ENCODE measurements at regions not wholly inside any gene's neighbourhood (a gene's known extent, or its start where the extent isn't known, plus 50 kb on each side); places are given as distances from the start of the nearest gene placed in this dataset.

GRCh38 chr13:78136966-78137365, 218.3 kb upstream of the EDNRB start:
- H3K9me3 Mint-ChIP-seq = no peaks in the 10 kb centered on the region
- H3K27ac Mint-ChIP-seq = no peak overlapping the region
- no peak for TF ChIP-seq CTCF (IDR thresholded peaks at IDR 0.05; ENCODE audit: unreplicated experiment in 3 of 3)
- H3K36me3 Mint-ChIP-seq (ENCODE audit: low read depth) = no peaks in the 10 kb centered on the region
- no peak overlapping the region for H3K4me3 Mint-ChIP-seq
- peaks cover 6% of the 10 kb centered on the region for H3K4me1 Mint-ChIP-seq
- H3K27me3 Mint-ChIP-seq (ENCODE audit: low read depth) = peaks cover 7% of the 10 kb centered on the region

GRCh38 chr13:78133511-78133910, 214.9 kb upstream of the EDNRB start:
- Mint-ChIP-seq H3K4me3 (no peak overlapping the region), H3K9me3 (no peaks in the 10 kb centered on the region), H3K27ac (no peak overlapping the region), H3K27me3 (ENCODE audit: low read depth) (peaks cover 7% of the 10 kb centered on the region), H3K36me3 (ENCODE audit: low read depth) (no peaks in the 10 kb centered on the region), H3K4me1 (peaks cover 13% of the 10 kb centered on the region)
- TF ChIP-seq CTCF (IDR thresholded peaks at IDR 0.05; ENCODE audit: unreplicated experiment in 3 of 3) = no peak

- Mint-ChIP-seq H3K27ac (no peak overlapping the region), H3K36me3 (ENCODE audit: low read depth) (no peaks in the 10 kb centered on the region), H3K9me3 (no peaks in the 10 kb centered on the region), H3K27me3 (ENCODE audit: low read depth) (no peaks in the 10 kb centered on the region), H3K4me3 (no peak overlapping the region), H3K4me1 (peaks cover 7% of the 10 kb centered on the region)
- peak in 2 of 3 experiments; percentile 19 to 30 for TF ChIP-seq CTCF (IDR thresholded peaks at IDR 0.05; ENCODE audit: unreplicated experiment in 3 of 3)
Observed at GRCh38 chr13:78131811-78132210, 213.2 kb upstream of the EDNRB start.

GRCh38 chr13:78131346-78131745, 212.7 kb upstream of the EDNRB start:
- Mint-ChIP-seq H3K4me3 (no peak overlapping the region), H3K27me3 (ENCODE audit: low read depth) (no peaks in the 10 kb centered on the region), H3K9me3 (no peaks in the 10 kb centered on the region), H3K27ac (no peak overlapping the region), H3K4me1 (peaks cover 7% of the 10 kb centered on the region), H3K36me3 (ENCODE audit: low read depth) (no peaks in the 10 kb centered on the region)
- TF ChIP-seq CTCF (IDR thresholded peaks at IDR 0.05; ENCODE audit: unreplicated experiment in 3 of 3) = no peak

GRCh38 chr13:78129823-78130222, 211.2 kb upstream of the EDNRB start:
- Mint-ChIP-seq H3K27ac (peak overlapping the region; percentile 24 to 62 (median 43)), H3K36me3 (ENCODE audit: low read depth) (no peaks in the 10 kb centered on the region), H3K4me1 (peaks cover 7% of the 10 kb centered on the region), H3K9me3 (no peaks in the 10 kb centered on the region), H3K4me3 (no peak overlapping the region), H3K27me3 (ENCODE audit: low read depth) (no peaks in the 10 kb centered on the region)
- no peak for TF ChIP-seq CTCF (IDR thresholded peaks at IDR 0.05; ENCODE audit: unreplicated experiment in 3 of 3)

GRCh38 chr13:78129359-78129758, 210.7 kb upstream of the EDNRB start:
- peak overlapping the region; percentile 24 to 62 (median 43) for H3K27ac Mint-ChIP-seq
- no peaks in the 10 kb centered on the region for H3K9me3 Mint-ChIP-seq
- TF ChIP-seq CTCF (IDR thresholded peaks at IDR 0.05; ENCODE audit: unreplicated experiment in 3 of 3) = no peak
- H3K27me3 Mint-ChIP-seq (ENCODE audit: low read depth) = no peaks in the 10 kb centered on the region
- H3K4me3 Mint-ChIP-seq = no peak overlapping the region
- H3K36me3 Mint-ChIP-seq (ENCODE audit: low read depth) = no peaks in the 10 kb centered on the region
- H3K4me1 Mint-ChIP-seq = peaks cover 7% of the 10 kb centered on the region

Measured in nephron (organoid).